HEK293T (cell line): ENCODE measurements at regions not wholly inside any gene's neighbourhood (a gene's known extent, or its start where the extent isn't known, plus 50 kb on each side); places are given as distances from the start of the nearest gene placed in this dataset.

Source experiments
- BHLHE40 ChIP-seq: fragments of 450-650 bp; IDR thresholded peaks from 2 replicates; pipeline ENCODE4 v1.6.1; 2016; ENCODE audit warnings: mild to moderate bottlenecking, moderate library complexity, borderline replicate concordance
- SP1 ChIP-seq: fragments of 450-650 bp; IDR thresholded peaks from 2 replicates; pipeline ENCODE4 v1.6.1; 2017
- SUZ12 ChIP-seq: fragments of 450-650 bp; IDR thresholded peaks from 2 replicates; pipeline ENCODE4 v1.6.1; 2016; ENCODE audit warnings: mild to moderate bottlenecking

- no peak for TF ChIP-seq SUZ12
- no peak for TF ChIP-seq SP1
- no peak for TF ChIP-seq BHLHE40
These were observed 81.7 kb upstream of the TMEM45B start for GRCh38 chr11:129733981-129734380.
